GM06990 (cell line): ENCODE measurements at regions not wholly inside any gene's neighbourhood (a gene's known extent, or its start where the extent isn't known, plus 50 kb on each side); places are given as distances from the start of the nearest gene placed in this dataset.

ENCODE experiments used
- DNase-seq: peaks from one replicate; pipeline ENCODE4 v3.0.0-alpha.2; 2011; ENCODE audit not compliant: insufficient read length; ENCODE audit errors: extremely low read depth
- H3K27me3 ChIP-seq: replicated peaks from 2 replicates; pipeline ENCODE4 v1.6.0; 2011; ENCODE audit warnings: low read length; ENCODE audit not compliant: control insufficient read depth, insufficient read depth
- H3K36me3 ChIP-seq: 2 replicates; pipeline ENCODE4 v1.5.1; 2011; ENCODE audit warnings: low read length; ENCODE audit not compliant: control insufficient read depth, insufficient read depth
- H3K4me3 ChIP-seq: replicated peaks from 2 replicates; pipeline ENCODE4 v1.5.1; 2011; ENCODE audit warnings: low read depth, mild to moderate bottlenecking, control low read depth, low read length
- TF ChIP-seq, protein P1 (sequence below): IDR thresholded peaks from 2 replicates; pipeline ENCODE4 v1.5.1; 2011; ENCODE audit warnings: low read length, control low read depth, mild to moderate bottlenecking, inconsistent platforms; ENCODE audit not compliant: insufficient read depth, poor library complexity, severe bottlenecking

DNA sequence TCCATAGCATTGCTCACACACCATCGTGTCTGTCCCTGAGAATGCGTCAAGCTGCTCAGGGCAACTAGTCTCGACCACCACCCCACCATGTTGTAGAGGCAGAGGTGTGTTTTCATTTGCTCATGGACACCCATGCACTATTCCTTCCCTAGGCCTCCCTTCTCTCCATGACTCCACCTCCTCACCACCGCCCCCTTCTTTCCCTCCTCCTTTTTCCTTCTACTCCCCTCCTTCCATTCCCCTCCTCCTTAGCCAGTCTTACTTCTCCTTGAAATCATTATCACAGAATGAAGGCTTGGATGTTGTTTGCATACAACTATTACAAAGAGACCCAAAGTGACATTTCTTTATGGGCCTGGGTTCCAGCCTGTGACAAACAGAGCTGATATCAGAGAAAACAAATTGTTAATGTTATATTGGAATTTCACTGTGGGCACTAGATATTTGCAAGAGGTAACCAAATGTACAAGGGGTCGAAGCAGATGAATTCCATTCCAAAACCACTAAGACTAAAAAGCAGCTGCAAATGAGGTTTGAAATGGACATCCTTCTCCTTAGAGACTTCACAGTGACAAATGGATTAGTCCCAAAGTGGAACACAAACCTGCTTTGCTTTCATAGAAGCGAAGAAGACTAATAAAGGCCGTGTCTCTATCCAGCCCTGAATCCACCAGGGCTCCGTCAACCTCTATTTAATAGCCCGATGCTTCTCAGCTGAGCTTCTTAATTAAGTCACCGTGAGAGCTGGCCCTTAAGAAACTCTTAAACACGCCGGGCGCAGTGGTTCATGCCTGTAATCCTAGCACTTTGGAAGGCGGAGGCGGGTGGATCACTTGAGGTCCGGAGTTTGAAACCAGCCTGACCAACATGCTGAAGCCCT lies 275.8 kb upstream of the SULF2 start:
- Histone ChIP-seq H3K36me3 (no peaks in the 10 kb centered on the region), H3K4me3 (no peak overlapping the region), H3K27me3 (no peaks in the 10 kb centered on the region)
- TF ChIP-seq, protein P1, sequence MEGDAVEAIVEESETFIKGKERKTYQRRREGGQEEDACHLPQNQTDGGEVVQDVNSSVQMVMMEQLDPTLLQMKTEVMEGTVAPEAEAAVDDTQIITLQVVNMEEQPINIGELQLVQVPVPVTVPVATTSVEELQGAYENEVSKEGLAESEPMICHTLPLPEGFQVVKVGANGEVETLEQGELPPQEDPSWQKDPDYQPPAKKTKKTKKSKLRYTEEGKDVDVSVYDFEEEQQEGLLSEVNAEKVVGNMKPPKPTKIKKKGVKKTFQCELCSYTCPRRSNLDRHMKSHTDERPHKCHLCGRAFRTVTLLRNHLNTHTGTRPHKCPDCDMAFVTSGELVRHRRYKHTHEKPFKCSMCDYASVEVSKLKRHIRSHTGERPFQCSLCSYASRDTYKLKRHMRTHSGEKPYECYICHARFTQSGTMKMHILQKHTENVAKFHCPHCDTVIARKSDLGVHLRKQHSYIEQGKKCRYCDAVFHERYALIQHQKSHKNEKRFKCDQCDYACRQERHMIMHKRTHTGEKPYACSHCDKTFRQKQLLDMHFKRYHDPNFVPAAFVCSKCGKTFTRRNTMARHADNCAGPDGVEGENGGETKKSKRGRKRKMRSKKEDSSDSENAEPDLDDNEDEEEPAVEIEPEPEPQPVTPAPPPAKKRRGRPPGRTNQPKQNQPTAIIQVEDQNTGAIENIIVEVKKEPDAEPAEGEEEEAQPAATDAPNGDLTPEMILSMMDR = no peak
- DNase-seq = no peak

- no peaks in the 10 kb centered on the region for H3K36me3 ChIP-seq
- DNase-seq = no peak
- no peak overlapping the region for H3K4me3 ChIP-seq
- TF ChIP-seq, protein P1 = no peak
- H3K27me3 ChIP-seq = no peaks in the 10 kb centered on the region
Observed at GRCh38 chr20:48058611-48059559, 273.6 kb upstream of the SULF2 start.

DNA sequence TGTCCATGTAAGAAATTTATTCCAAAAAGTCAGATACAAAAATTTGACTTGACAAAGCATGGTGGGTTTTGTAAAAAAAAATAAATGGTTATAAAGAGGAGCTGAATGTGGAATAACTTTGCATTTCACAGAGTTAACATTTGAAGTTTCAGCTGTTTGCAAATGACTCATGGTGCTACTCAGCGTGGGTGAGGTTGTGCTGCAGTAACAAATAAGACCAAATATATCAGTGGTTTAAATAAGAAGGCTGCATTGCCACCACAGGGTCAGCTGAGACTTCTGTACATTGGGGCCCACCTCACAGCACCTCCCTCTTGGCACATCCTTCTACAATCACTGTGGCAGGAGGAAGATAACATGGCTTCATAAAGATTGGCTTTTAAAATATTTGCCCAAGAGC lies 272.5 kb upstream of the SULF2 start:
- Histone ChIP-seq H3K27me3 (no peaks in the 10 kb centered on the region), H3K4me3 (no peak overlapping the region), H3K36me3 (no peaks in the 10 kb centered on the region)
- TF ChIP-seq, protein P1 = no peak
- DNase-seq = no peak

DNA sequence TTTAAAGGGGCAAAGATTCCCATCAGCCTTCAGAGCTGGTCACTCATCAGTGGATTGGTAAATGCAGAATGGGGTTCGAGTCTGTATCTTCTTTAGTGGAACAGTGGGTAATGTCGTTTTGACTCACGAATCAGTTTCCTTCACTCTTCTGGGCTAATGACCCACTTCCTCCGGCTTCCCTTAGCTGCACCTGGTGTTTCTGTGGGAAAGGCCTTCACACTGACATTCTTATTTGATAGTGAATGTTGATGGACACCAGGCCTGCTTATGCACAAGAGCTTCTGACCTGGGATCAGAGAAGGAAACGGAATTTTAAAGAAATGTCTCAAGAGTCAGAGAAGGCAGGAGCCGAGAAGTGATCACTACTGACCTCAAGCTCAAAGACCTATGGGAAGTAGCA lies 272.0 kb upstream of the SULF2 start:
- Histone ChIP-seq H3K27me3 (no peaks in the 10 kb centered on the region), H3K4me3 (no peak overlapping the region), H3K36me3 (no peaks in the 10 kb centered on the region)
- TF ChIP-seq, protein P1 = no peak
- no peak for DNase-seq

DNA sequence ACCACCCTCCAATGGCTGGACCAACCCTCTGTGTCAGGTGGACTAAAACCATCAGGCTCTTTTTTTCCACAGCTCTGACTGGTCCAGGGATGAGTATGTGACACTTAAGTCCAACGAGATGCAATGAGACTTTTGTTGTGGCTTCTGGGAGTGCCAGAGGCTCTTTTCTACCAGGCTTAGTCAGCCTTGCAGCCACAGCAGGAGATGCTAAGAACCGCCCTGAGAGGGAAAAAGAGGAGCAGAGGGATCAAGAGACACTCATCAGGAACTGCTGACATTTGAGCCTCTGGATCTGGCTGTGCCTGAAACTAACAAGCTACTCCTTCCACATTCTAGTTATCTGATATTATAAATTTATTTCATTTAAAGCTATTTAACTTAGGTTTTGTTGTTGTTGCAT lies 270.9 kb upstream of the SULF2 start:
- DNase-seq = no peak
- no peak overlapping the region for H3K4me3 ChIP-seq
- TF ChIP-seq, protein P1 = no peak
- no peaks in the 10 kb centered on the region for H3K36me3 ChIP-seq
- no peaks in the 10 kb centered on the region for H3K27me3 ChIP-seq
